Right lobe of liver (tissue), 4 donors: ENCODE measurements at regions not wholly inside any gene's neighbourhood (a gene's known extent, or its start where the extent isn't known, plus 50 kb on each side); places are given as distances from the start of the nearest gene placed in this dataset.

Experiments used
- POLR2A ChIP-seq: fragments of 450-650 bp; IDR thresholded peaks from one replicate; pipeline ENCODE4 v1.6.1; 2017; ENCODE audit warnings: antibody characterized with exemption, mild to moderate bottlenecking
- TF ChIP-seq, protein P1 (sequence below), 4 donors: fragments of 200-600 bp in 3 of 4; fragments of 450-650 bp in 1 of 4; IDR thresholded peaks; one replicate each; pipeline versions ENCODE4 v1.5.1 to v1.8.0; 2016 to 2022; ENCODE audit warnings: antibody characterized with exemption in 4 of 4, mild to moderate bottlenecking in 2 of 4
- donor health status: DM: no; HTN: no; CAD: no.
- donor health status: DM: no; HTN: no; CAD: no.
- donor health status: DM: no; HTN: yes; CAD: no.

DNA sequence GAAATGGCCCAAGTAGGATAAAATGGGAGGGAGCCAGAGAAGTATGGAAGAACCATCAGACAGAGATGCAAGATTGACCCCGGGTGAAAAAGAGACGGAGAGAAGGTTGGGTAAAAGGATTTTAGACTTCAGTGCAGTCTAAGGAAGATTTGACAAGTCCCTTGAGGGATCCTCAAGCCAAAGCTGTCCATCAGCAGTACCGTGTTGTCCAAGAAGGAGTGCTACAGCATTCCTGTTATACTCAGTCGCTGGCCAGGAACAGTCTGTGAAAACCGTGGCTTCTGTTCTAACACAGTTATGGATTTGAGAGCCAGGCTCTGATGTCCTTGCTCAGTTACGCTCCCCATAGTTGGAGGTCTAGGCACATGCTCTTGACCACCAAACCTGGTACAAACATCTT, 383.9 kb upstream of the DAB2 start:
- TF ChIP-seq, protein P1, sequence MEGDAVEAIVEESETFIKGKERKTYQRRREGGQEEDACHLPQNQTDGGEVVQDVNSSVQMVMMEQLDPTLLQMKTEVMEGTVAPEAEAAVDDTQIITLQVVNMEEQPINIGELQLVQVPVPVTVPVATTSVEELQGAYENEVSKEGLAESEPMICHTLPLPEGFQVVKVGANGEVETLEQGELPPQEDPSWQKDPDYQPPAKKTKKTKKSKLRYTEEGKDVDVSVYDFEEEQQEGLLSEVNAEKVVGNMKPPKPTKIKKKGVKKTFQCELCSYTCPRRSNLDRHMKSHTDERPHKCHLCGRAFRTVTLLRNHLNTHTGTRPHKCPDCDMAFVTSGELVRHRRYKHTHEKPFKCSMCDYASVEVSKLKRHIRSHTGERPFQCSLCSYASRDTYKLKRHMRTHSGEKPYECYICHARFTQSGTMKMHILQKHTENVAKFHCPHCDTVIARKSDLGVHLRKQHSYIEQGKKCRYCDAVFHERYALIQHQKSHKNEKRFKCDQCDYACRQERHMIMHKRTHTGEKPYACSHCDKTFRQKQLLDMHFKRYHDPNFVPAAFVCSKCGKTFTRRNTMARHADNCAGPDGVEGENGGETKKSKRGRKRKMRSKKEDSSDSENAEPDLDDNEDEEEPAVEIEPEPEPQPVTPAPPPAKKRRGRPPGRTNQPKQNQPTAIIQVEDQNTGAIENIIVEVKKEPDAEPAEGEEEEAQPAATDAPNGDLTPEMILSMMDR (IDR thresholded peaks at IDR 0.05) = no peak
- TF ChIP-seq POLR2A = no peak
